ENCODE measurements at regions not wholly inside any gene's neighbourhood (a gene's known extent, or its start where the extent isn't known, plus 50 kb on each side); places are given as distances from the start of the nearest gene placed in this dataset.
A peak's percentile ranks its signal among the peaks of the same experiment; 100 is the strongest.

- DNase-seq (ENCODE audit: low read depth, low spot score): no peak
Measured at GRCh38 chr9:24488896-24489295, 56.8 kb downstream of the IZUMO3 start.

DNA sequence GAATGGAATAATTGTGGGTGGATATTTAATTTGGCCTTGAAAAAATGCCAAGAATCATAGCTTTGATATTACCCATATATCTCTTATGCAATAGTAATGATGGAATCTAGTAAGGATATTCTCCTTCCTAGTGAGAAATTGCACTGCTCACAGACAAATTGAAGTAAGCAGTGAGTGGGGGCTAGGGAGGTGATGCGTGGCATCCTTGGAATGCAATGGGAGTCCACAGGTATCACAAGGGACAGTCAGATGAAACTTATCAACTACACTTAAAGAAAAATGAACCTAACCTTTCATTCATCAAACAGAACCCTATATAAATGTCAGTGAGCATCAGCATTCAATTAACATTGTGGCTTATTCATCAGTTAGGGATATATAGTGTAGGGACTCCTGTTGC lies 57.8 kb downstream of the IZUMO3 start:
- DNase-seq (ENCODE audit: low read depth, low spot score): no peak

DNA sequence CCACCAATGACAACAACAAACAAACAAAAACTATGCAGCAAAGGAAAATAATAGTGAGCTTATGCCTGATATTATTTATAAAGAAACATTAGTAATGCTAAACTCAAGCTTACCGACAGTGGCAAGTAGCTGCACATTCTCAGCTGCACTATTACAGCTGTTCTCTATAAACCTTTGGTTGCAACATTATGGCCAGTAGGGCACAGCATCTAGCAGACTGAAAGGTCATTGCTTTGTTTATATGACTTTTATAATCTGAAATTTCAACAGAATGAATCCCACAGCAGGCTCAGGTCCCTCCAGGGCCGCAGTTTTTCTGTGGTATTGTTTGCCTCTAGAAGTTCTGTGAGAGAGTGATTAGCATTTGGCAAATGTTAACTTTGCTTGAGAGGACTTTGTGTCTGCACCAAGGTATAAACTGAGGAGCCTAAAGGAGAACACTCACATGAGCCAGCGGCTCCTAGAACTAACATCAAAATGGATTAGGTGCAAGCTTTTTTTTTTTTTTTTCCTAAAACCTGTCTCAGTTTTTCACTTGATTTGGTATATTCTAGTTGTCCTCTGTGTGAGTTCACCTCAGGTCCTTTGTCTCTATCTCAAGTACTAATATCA lies 58.3 kb downstream of the IZUMO3 start:
- no peak for DNase-seq (ENCODE audit: low read depth, low spot score)

DNA sequence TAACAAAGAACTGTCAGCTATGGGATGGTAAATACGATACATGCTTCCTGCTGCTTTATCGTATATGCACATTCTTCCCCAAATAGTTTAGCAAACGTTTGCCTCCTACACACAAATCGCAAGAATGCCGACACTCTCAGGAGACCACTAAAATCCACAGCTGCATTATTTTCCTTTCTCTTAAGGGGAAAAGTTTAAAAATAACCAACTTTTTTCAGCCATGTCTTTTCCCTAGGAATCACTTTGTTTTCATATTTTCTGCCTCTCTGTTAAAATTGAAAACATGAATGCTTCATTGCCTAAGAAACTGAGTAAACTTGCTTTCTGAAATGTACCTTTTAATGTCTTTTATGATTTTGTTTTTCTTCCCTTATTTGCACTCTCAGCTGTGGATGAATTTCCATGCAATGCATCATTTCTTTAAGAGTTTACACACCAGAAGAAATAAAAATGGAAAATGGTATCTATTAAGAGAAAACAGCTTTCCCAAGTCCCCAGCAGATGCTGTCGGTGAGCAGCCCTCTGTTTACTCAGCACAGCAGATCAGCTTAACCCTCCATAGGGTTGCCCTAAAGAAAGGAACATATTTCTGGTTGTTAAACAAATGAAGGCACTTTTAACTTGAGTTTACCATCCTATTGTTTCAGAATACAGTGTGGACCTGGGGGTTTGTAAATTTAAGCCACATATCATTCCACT lies 66.2 kb downstream of the IZUMO3 start:
- no peak for DNase-seq (ENCODE audit: low read depth, low spot score)

DNA sequence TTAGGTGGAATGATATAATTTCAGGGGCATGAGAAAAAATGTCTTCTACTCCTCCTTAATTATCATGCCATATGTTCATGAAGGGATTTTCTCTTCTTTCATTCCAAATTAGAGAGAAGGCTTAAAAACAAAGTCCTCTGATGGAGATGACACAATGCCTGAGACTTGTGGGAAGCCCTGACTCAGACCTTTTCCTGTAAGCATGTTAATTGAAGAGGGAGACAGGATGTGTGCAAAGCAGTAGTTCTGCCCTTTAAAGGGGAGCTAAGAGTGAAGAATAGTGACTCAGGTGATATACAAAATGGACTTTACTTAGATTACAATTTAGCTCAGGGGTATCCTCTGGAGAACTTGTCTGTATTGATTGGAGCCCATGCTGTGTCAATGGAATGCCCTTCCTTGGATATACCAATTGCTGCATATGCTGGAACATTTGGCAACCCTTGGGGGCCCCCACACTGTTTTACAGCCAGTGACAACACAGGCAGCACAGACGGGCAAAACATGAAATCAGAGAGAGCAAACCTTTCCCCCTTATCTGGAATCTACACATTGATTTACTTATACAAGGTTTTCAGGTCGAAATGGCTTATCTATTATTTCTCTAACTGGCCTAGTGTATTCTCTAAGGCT lies 81.3 kb downstream of the IZUMO3 start:
- no peak for DNase-seq (ENCODE audit: low read depth, low spot score)

- no peak for DNase-seq (ENCODE audit: low read depth, low spot score)
Measured at GRCh38 chr9:24462951-24463350, 82.7 kb downstream of the IZUMO3 start.

GRCh38 chr9:24460781-24461180 lies 84.9 kb downstream of the IZUMO3 start:
- DNase-seq (ENCODE audit: low read depth, low spot score): no peak

DNA sequence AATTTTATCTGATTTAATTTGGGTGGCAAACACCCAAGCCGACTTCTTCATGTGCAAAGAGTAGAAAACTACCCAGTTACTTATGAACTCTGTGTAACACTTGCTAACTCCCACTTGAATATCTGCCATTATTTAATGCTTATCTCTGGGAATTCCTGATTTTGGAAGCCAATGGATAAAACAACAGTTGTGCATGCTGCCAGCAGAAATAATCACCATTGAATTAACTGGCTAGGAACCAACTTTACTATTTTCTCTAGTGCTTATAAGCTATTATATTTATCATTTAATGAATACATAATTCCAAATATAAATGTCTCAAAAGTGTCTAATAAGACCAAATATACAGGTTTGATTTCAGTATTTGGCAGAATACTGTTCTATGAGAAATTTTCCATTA lies 85.7 kb downstream of the IZUMO3 start:
- DNase-seq (ENCODE audit: low read depth, low spot score): no peak

DNA sequence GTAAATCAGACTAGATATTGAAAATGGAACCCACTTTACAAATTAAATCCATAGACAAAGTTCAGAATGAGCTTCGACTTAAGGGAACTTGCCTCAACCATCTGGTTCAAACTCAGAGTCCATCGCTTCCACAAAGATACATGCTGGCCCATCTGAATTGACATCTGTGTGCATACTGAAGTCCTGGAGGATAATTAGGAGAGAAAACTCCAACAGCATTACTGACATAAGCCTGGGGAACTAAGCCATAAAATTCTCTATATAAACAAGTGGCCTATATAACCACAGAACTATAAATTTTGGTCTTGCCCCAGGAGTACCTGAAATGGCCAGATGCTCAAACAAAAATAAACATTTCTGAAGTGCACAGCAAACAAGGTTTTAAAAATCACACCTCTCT lies 94.4 kb downstream of the IZUMO3 start:
- DNase-seq (ENCODE audit: low read depth, low spot score): no peak

- DNase-seq (ENCODE audit: low read depth, low spot score): no peak
Measured at GRCh38 chr9:24449976-24450375, 95.7 kb downstream of the IZUMO3 start.

GRCh38 chr9:24439456-24439855 lies 106.2 kb downstream of the IZUMO3 start:
- no peak for DNase-seq (ENCODE audit: low read depth, low spot score)

- DNase-seq (ENCODE audit: low read depth, low spot score): no peak
Measured at GRCh38 chr9:24438876-24439275, 106.8 kb downstream of the IZUMO3 start.

GRCh38 chr9:24436761-24437160 lies 108.9 kb downstream of the IZUMO3 start:
- peak; percentile 8 for DNase-seq (ENCODE audit: low read depth, low spot score)

DNA sequence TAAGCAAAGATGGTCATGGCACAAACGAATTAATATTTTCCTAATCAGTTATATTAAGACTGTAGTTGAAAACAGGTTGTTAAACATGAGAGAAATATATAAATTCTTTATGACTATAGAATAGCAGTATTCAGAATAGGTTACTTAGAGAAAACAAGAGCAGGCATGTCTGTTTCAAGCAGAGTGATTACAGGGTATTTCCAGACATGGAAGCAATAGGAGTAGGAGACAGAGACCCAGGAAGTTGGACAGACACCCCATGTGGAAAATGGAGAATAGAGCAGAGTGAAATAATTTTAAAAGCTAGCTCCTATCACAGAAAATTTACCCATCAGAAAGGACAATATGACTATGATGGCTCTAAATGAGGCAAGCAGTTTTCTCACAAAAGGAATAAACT lies 111.5 kb downstream of the IZUMO3 start:
- no peak for DNase-seq (ENCODE audit: low read depth, low spot score)

- no peak for DNase-seq (ENCODE audit: low read depth, low spot score)
Measured at GRCh38 chr9:24416136-24416535, 129.6 kb downstream of the IZUMO3 start.

DNA sequence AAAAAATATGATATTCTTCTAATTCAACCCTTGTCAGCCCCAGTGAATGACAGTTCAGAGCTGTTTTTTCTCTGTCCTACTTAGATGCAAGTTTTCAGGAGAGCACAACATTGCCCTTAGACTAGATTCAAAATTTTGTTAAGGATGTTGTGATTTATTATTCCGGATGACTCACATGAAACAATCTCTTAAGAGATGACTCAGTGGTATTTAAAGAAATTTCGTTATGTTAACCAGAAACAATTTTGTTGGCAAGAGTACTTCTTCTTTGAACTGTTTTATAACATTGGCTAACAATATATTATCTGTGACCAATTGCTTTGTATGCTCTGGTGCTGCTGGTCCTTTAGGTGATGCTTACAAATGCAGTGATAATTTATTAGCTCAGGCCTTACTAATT lies 132.0 kb downstream of the IZUMO3 start:
- DNase-seq (ENCODE audit: low read depth, low spot score): no peak

DNA sequence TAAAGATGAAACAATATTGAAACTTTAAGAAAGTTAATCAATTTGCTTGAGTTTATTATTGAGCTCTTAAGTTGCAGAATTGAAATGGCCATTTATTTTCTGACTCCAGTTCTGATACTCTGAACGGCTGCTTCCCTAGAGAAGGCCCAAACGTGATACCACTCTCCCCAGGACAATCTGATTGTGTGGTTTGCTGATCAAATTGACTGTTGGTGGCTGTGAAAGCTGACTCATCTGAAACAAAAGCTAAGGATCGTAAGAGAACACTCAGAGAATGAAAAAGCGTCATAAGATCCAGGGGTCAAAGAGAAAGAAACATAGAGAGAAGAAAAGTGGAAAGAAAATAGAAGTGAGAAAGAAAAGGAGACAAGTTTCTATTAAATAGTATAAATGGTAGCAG lies 147.2 kb downstream of the IZUMO3 start:
- no peak for DNase-seq (ENCODE audit: low read depth, low spot score)

- DNase-seq (ENCODE audit: low read depth, low spot score): peak; percentile 79
Measured at GRCh38 chr9:24391095-24391494, 154.6 kb downstream of the IZUMO3 start.

GRCh38 chr9:24385077-24385476 lies 160.6 kb downstream of the IZUMO3 start:
- DNase-seq (ENCODE audit: low read depth, low spot score): no peak

GRCh38 chr9:24382566-24382965 lies 163.1 kb downstream of the IZUMO3 start:
- no peak for DNase-seq (ENCODE audit: low read depth, low spot score)

DNA sequence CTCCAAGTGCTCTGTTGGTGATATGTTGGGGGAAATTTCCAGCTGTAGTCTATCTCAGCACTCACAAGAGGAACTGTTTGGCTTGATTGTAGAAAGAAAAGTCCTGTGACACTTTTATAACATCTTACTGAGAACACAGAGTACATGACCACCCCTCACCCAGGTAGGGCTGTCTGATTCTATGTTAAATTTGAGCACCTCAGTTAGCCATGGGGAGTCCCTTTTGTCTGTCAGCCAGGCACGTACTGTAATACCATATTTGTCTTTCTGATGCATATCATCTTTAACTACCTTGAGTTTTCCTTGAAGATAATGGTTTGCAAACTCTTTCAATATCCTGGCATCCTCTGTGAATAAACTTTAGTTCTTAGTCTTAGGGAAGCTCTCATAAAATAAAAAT lies 164.5 kb downstream of the IZUMO3 start:
- DNase-seq (ENCODE audit: low read depth, low spot score): no peak

GRCh38 chr9:24359046-24359445 lies 186.7 kb downstream of the IZUMO3 start:
- DNase-seq (ENCODE audit: low read depth, low spot score): no peak

DNA sequence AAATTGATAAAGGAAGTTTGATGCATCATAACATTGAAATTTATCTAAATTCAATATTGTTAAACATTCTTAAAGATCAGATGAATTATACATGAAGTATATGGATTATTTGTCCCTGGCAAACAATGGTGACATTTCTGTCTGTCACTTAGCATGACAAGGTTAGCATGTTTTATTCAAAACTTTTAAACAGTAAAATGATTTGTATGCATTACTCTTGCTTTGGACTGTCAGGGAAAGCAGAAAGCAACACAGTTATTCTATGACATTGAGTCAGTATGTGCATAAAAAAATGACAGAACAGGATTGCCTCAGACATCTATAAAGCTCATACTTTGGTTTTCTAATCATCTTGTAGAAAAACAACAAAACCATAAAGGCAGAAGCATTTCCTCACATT lies 193.7 kb downstream of the IZUMO3 start:
- no peak for DNase-seq (ENCODE audit: low read depth, low spot score)
